ENCODE measurements at regions not wholly inside any gene's neighbourhood (a gene's known extent, or its start where the extent isn't known, plus 50 kb on each side); places are given as distances from the start of the nearest gene placed in this dataset.
"Not testable (repeated sequence)": the region's sequence is repeated elsewhere in the genome, so short reads cannot be mapped to it uniquely, and the experiment has no call there.

- TF ChIP-seq ZFX (IDR thresholded peaks at IDR 0.05; ENCODE audit: borderline replicate concordance): no peak
- H3K27ac ChIP-seq: no peak overlapping the region
Observed at GRCh38 chr1:181898773-181899172, 162.7 kb downstream of the ZNF648 start.

GRCh38 chr1:181896824-181897223 is 164.7 kb downstream of the ZNF648 start:
- no peak for TF ChIP-seq ZFX (IDR thresholded peaks at IDR 0.05; ENCODE audit: borderline replicate concordance)
- no peak for TF ChIP-seq CTCF (IDR thresholded peaks at IDR 0.05)
- H3K27ac ChIP-seq: no peak overlapping the region

GRCh38 chr1:181894439-181894859 is 167.1 kb downstream of the ZNF648 start:
- H3K27ac ChIP-seq: no peak overlapping the region

GRCh38 chr1:181893937-181894336 is 167.6 kb downstream of the ZNF648 start:
- no peak for TF ChIP-seq CTCF (IDR thresholded peaks at IDR 0.05)
- no peak for TF ChIP-seq ZFX (IDR thresholded peaks at IDR 0.05; ENCODE audit: borderline replicate concordance)
- H3K27ac ChIP-seq: no peak overlapping the region

More at GRCh38 chr1:181894439-181894859, 167.1 kb downstream of the ZNF648 start:
- no peak for TF ChIP-seq CTCF (IDR thresholded peaks at IDR 0.05)
- no peak for TF ChIP-seq ZFX (IDR thresholded peaks at IDR 0.05; ENCODE audit: borderline replicate concordance)

- not testable (repeated sequence) for H3K27ac ChIP-seq
Observed at GRCh38 chr1:181893150-181893549, 168.4 kb downstream of the ZNF648 start.

- TF ChIP-seq ZFX (IDR thresholded peaks at IDR 0.05; ENCODE audit: borderline replicate concordance) (no peak), CTCF (IDR thresholded peaks at IDR 0.05) (no peak)
Observed at GRCh38 chr1:181872562-181872961, 188.9 kb downstream of the ZNF648 start.

GRCh38 chr1:181863736-181864135 is 197.8 kb downstream of the ZNF648 start:
- TF ChIP-seq CTCF (IDR thresholded peaks at IDR 0.05) (no peak), ZFX (IDR thresholded peaks at IDR 0.05; ENCODE audit: borderline replicate concordance) (no peak)
- H3K27ac ChIP-seq: no peak overlapping the region

More at GRCh38 chr1:181872562-181872961, 188.9 kb downstream of the ZNF648 start:
- H3K27ac ChIP-seq: no peak overlapping the region

- H3K27ac ChIP-seq: no peak overlapping the region
Observed at GRCh38 chr1:181863006-181863405, 198.5 kb downstream of the ZNF648 start.

GRCh38 chr1:181858135-181858534 is 203.4 kb downstream of the ZNF648 start:
- H3K27ac ChIP-seq: no peak overlapping the region
- TF ChIP-seq ZFX (IDR thresholded peaks at IDR 0.05; ENCODE audit: borderline replicate concordance) (no peak), CTCF (IDR thresholded peaks at IDR 0.05) (no peak)

More at GRCh38 chr1:181863006-181863405, 198.5 kb downstream of the ZNF648 start:
- no peak for TF ChIP-seq ZFX (IDR thresholded peaks at IDR 0.05; ENCODE audit: borderline replicate concordance)

Data from 22Rv1 (cell line).